Spinal cord (tissue), 9 donors: ENCODE measurements at regions not wholly inside any gene's neighbourhood (a gene's known extent, or its start where the extent isn't known, plus 50 kb on each side); places are given as distances from the start of the nearest gene placed in this dataset.

Experiments
- DNase-seq, 6 donors: peaks; one replicate each; pipeline versions ENCODE4 v3.0.0 to v3.0.0-alpha.2; 2013 to 2015; ENCODE audit warnings: low spot score in 6 of 6, low read depth in 4 of 6
- H3K27ac ChIP-seq: one replicate; pipeline ENCODE4 v1.5.1; 2013; ENCODE audit warnings: low read depth, low read length, control low read depth
- H3K27me3 ChIP-seq: one replicate; pipeline ENCODE4 v1.6.1; 2013; ENCODE audit warnings: low read length; ENCODE audit not compliant: control insufficient read depth, insufficient read depth
- H3K36me3 ChIP-seq: one replicate; pipeline ENCODE4 v1.6.1; 2013; ENCODE audit warnings: low read length; ENCODE audit not compliant: control insufficient read depth, insufficient read depth
- H3K4me1 ChIP-seq: one replicate; pipeline ENCODE4 v1.6.1; 2013; ENCODE audit warnings: low read length; ENCODE audit not compliant: control insufficient read depth, insufficient read depth
- H3K4me3 ChIP-seq: one replicate; pipeline ENCODE4 v1.5.1; 2013; ENCODE audit warnings: low read depth, low read length, control low read depth
- H3K9me3 ChIP-seq: one replicate; pipeline ENCODE4 v1.6.1; 2013; ENCODE audit warnings: low read length; ENCODE audit not compliant: control insufficient read depth, insufficient read depth
- WGBS: methylation state at CpG from one replicate; pipeline ENCODE4 v1.1.5; 2013; ENCODE audit warnings: missing lambda C conversion rate; ENCODE audit not compliant: insufficient coverage; 5-methylcytosine and 5-hydroxymethylcytosine counted together
- donor health status: healthy.

DNA sequence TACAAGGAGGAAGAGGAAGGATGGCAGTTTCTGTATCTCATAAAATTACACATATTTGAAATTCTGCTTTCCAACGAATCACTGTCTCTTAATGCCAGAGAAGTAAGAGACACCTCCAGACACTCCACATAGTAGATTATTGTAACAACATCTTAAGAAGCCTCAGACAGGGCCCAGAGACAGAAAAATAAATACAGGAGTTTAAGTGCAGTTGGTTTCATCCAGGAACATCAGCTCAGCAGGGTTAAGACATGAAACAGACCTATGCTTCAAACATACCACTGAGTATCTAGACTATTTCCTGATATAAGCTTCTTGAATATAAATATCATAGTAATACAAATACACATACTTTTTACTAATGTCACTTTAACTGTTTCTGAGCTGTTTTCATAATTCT, 290.3 kb downstream of the ADAMTS20 start:
- Histone ChIP-seq H3K4me3 (no peak overlapping the region), H3K36me3 (no peaks in the 10 kb centered on the region), H3K4me1 (no peaks in the 10 kb centered on the region), H3K9me3 (no peaks in the 10 kb centered on the region), H3K27ac (no peak overlapping the region), H3K27me3 (no peaks in the 10 kb centered on the region)
- WGBS: no CpG with 5 or more reads among the region's 1 CpG
- no peak for DNase-seq

DNA sequence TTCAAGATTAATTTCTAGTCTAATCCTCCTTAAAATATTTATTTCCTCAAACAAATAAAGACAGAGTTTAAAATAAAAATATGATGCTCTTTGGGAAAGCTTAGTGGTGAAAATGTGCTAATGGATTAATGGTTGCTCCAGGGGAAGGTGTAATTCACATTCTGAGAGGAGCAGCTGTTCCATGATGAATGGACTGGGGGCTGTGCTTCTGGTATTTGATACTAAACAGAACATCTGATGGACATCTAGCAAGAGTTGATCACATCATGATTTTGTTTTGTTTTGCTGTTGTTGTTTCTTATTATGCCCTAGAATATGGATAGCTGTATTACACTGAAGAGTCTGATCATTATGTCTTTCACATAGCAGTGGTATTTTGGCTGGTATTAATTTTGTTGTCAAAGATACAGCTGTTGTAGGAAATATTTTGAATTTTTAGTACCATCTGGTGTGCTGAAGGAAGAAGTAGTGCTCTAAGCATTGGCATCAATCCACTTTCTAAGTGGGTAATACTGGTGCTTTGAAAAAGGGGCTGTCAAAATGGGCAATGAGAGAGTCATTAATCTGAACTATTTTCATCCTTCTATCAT, 296.4 kb downstream of the ADAMTS20 start:
- no peaks in the 10 kb centered on the region for H3K27me3 ChIP-seq
- no peaks in the 10 kb centered on the region for H3K36me3 ChIP-seq
- H3K27ac ChIP-seq: no peak overlapping the region
- H3K4me1 ChIP-seq: no peaks in the 10 kb centered on the region
- H3K4me3 ChIP-seq: no peak overlapping the region
- peak in 2 of 6 donors; percentile 18 to 28 for DNase-seq
- H3K9me3 ChIP-seq: no peaks in the 10 kb centered on the region

DNA sequence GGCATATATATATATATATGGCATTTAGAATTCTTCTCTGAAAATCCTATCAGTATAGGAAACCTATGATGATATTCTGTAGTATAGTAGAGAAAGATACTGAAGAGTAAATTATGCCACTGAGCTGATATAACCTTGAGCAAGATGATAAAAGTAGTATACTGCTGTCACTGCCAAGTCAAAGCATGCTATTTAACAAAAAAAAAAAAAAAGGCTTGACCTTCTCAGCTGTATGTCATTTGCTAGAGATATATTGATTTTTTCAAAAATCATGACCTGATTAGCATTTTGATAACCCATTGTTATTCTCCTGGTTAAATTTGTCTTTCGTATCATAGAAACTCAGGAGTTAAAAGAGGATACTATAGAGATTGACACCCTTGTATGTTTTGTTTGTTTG, 299.4 kb downstream of the ADAMTS20 start:
- no peak for DNase-seq
- WGBS: no CpG with 5 or more reads among the region's 1 CpG
- Histone ChIP-seq H3K4me1 (no peaks in the 10 kb centered on the region), H3K36me3 (no peaks in the 10 kb centered on the region), H3K4me3 (no peak overlapping the region), H3K9me3 (no peaks in the 10 kb centered on the region), H3K27me3 (no peaks in the 10 kb centered on the region), H3K27ac (no peak overlapping the region)

DNA sequence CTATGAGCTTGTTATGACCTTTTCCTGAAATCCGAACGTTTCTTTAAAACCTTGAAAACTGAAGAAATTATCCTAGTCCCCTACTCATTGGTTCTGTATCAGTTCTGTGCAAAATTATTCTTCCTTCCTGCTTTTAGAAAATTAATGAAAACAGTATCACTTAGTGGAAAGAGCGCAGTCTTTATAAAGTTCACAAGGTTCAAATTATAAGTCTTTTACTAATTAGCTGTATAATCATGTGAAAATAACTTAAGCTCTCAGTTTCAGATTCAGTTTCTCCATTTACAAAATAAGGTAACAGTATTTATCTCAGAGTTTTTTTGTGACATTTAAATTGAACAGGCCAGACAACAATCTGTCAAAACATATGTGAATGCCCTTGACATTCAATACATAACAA, 306.1 kb downstream of the ADAMTS20 start:
- no CpG with 5 or more reads among the region's 3 CpGs for WGBS

GRCh38 chr12:43241986-43242385, 310.0 kb downstream of the ADAMTS20 start:
- H3K9me3 ChIP-seq: no peaks in the 10 kb centered on the region
- no peak overlapping the region for H3K4me3 ChIP-seq
- H3K36me3 ChIP-seq: no peaks in the 10 kb centered on the region
- DNase-seq: no peak
- H3K4me1 ChIP-seq: no peaks in the 10 kb centered on the region
- no peaks in the 10 kb centered on the region for H3K27me3 ChIP-seq
- H3K27ac ChIP-seq: no peak overlapping the region
- no CpG with 5 or more reads among the region's 2 CpGs for WGBS

More for the DNA sequence above, 306.1 kb downstream of the ADAMTS20 start:
- DNase-seq: no peak
- H3K4me3 ChIP-seq: no peak overlapping the region
- H3K9me3 ChIP-seq: no peaks in the 10 kb centered on the region
- H3K27ac ChIP-seq: no peak overlapping the region
- no peaks in the 10 kb centered on the region for H3K4me1 ChIP-seq
- H3K36me3 ChIP-seq: no peaks in the 10 kb centered on the region
- H3K27me3 ChIP-seq: no peaks in the 10 kb centered on the region

DNA sequence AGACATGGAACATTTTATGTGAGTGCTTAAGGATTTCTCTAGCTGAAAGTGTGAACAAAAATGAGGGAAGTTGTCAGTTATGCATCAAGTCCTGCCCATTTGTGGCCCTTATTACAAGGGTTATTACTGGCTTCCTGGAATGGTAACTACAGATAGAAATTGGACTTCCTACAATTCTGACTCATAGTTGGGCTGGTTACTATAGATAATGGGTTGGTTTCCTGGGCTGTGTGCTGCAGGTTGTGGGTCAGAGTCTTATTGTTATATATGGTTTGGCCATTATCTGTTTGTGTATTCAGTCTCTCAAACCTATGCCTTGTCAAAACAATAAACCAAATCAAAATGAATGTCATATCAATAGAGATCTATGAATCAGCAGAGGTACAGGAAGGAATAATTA, 313.7 kb downstream of the ADAMTS20 start:
- H3K36me3 ChIP-seq: no peaks in the 10 kb centered on the region
- no peaks in the 10 kb centered on the region for H3K27me3 ChIP-seq
- H3K4me3 ChIP-seq: no peak overlapping the region
- no peaks in the 10 kb centered on the region for H3K4me1 ChIP-seq
- no peak overlapping the region for H3K27ac ChIP-seq
- no peak for DNase-seq
- no peaks in the 10 kb centered on the region for H3K9me3 ChIP-seq

GRCh38 chr12:43237238-43237879, 314.6 kb downstream of the ADAMTS20 start:
- Histone ChIP-seq H3K27me3 (no peaks in the 10 kb centered on the region), H3K27ac (no peak overlapping the region), H3K9me3 (no peaks in the 10 kb centered on the region), H3K4me1 (no peaks in the 10 kb centered on the region), H3K4me3 (no peak overlapping the region), H3K36me3 (no peaks in the 10 kb centered on the region)
- no peak for DNase-seq
- no CpG with 5 or more reads among the region's 3 CpGs for WGBS

- Histone ChIP-seq H3K27me3 (no peaks in the 10 kb centered on the region), H3K4me1 (no peaks in the 10 kb centered on the region), H3K9me3 (no peaks in the 10 kb centered on the region), H3K36me3 (no peaks in the 10 kb centered on the region), H3K27ac (no peak overlapping the region), H3K4me3 (no peak overlapping the region)
- WGBS: no CpG with 5 or more reads among the region's 1 CpG
- no peak for DNase-seq
Observed at GRCh38 chr12:43235721-43236120, 316.3 kb downstream of the ADAMTS20 start.

GRCh38 chr12:43233861-43234260, 318.1 kb downstream of the ADAMTS20 start:
- H3K9me3 ChIP-seq: no peaks in the 10 kb centered on the region
- H3K4me1 ChIP-seq: no peaks in the 10 kb centered on the region
- no peaks in the 10 kb centered on the region for H3K36me3 ChIP-seq
- no CpG with 5 or more reads among the region's 2 CpGs for WGBS
- DNase-seq: no peak
- no peak overlapping the region for H3K4me3 ChIP-seq
- no peak overlapping the region for H3K27ac ChIP-seq
- H3K27me3 ChIP-seq: no peaks in the 10 kb centered on the region

DNA sequence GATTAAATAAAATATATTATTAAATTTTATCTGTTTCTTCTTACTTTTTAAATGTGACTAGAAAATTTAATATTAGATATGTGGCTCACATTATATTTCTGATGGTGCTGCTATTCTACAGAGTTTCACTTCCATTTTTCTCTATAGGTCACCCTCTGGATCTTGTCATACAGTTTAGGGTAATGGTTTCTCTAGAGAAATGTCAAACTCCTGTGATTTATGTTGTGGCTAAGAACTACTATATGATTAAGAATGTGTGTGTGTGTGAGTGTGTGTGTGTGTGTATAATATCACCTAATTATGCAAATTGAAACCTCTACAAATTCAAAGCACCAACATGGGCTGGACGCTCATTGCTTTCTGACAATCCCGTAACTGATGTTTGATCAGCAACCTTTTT, 325.9 kb downstream of the ADAMTS20 start:
- DNase-seq: no peak
- H3K36me3 ChIP-seq: no peaks in the 10 kb centered on the region
- no peaks in the 10 kb centered on the region for H3K9me3 ChIP-seq
- H3K27ac ChIP-seq: no peak overlapping the region
- 94% methylated on average over 2 of the region's 2 CpGs for WGBS
- H3K27me3 ChIP-seq: no peaks in the 10 kb centered on the region
- H3K4me3 ChIP-seq: no peak overlapping the region
- H3K4me1 ChIP-seq: no peaks in the 10 kb centered on the region
